ENCODE measurements at regions not wholly inside any gene's neighbourhood (a gene's known extent, or its start where the extent isn't known, plus 50 kb on each side); places are given as distances from the start of the nearest gene placed in this dataset.
A peak's percentile ranks its signal among the peaks of the same experiment; 100 is the strongest.

GRCh38 chr2:64300066-64300465 is 153.9 kb upstream of the LGALSL start:
- 75 to 97% methylated on average over 2 to 3 of the region's 3 CpGs for WGBS, 2 donors (ENCODE audit: low coverage in 1 of 2)
- intact Hi-C loops (cut with DNase I; ENCODE audit: low total_unique reads) (no loop called here), in situ Hi-C loops (cut with MboI; ENCODE audit: low pct_ligation_motif_present in 1 of 4, low pct_unique_long_range_greater_than_20kb in 1 of 4, low sequenced_read_pairs in 3 of 4) (loop anchor here in 1 of 4 donors (25.0 kb wide), 1 partner anchor 238 kb away; no protein-coding TSS in a partner anchor)
- no peaks in the 10 kb centered on the region for H3K27me3 ChIP-seq
- H3K4me1 ChIP-seq: no peaks in the 10 kb centered on the region
- no peak overlapping the region for H3K4me3 ChIP-seq
- H3K36me3 ChIP-seq: no peaks in the 10 kb centered on the region
- no peaks in the 10 kb centered on the region for H3K9me3 ChIP-seq
- TF ChIP-seq POLR2A (IDR thresholded peaks at IDR 0.05) (no peak), CTCF (IDR thresholded peaks at IDR 0.05) (no peak), EP300 (IDR thresholded peaks at IDR 0.05; ENCODE audit: low read depth) (no peak), POLR2AphosphoS5 (IDR thresholded peaks at IDR 0.05) (no peak)
- DNase-seq: no peak
- H3K27ac ChIP-seq: no peak overlapping the region

DNA sequence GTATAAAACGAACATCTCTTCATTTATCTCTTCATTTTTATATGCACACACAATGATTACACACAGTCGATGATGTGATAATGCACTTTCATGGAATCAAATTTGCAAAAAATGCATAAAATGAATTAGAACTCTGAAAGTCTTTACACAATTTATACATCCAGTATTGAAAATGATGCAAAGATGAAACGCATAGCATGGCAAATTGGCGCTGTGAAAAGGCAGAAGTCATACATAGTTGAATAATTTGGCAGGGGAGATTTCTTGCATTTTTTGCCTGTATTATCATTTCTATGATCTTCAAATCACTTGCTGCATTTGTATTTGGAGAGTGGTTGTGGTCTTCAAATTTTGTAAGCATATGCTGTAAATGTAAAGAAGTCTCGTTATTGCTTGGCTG is 150.7 kb upstream of the LGALSL start:
- Histone ChIP-seq H3K4me1 (no peaks in the 10 kb centered on the region), H3K9me3 (no peaks in the 10 kb centered on the region), H3K27me3 (no peaks in the 10 kb centered on the region), H3K36me3 (no peaks in the 10 kb centered on the region), H3K27ac (no peak overlapping the region), H3K4me3 (no peak overlapping the region)
- in situ Hi-C loops (cut with MboI; ENCODE audit: low pct_ligation_motif_present in 1 of 4, low pct_unique_long_range_greater_than_20kb in 1 of 4, low sequenced_read_pairs in 3 of 4): loop anchor here in 1 of 4 donors (25.0 kb wide), 1 partner anchor 241 kb away; no protein-coding TSS in a partner anchor
- TF ChIP-seq POLR2A (IDR thresholded peaks at IDR 0.05): no peak
- TF ChIP-seq CTCF (IDR thresholded peaks at IDR 0.05): no peak
- TF ChIP-seq POLR2AphosphoS5 (IDR thresholded peaks at IDR 0.05): no peak
- no peak for TF ChIP-seq EP300 (IDR thresholded peaks at IDR 0.05; ENCODE audit: low read depth)
- no peak for DNase-seq
- WGBS, 2 donors (ENCODE audit: low coverage in 1 of 2): 93 to 99% methylated on average over 5 of the region's 5 CpGs
- intact Hi-C loops (cut with DNase I; ENCODE audit: low total_unique reads): no loop called here

- no peaks in the 10 kb centered on the region for H3K9me3 ChIP-seq
- H3K36me3 ChIP-seq: no peaks in the 10 kb centered on the region
- H3K27ac ChIP-seq: no peak overlapping the region
- 80 to 84% methylated on average over 4 to 5 of the region's 5 CpGs for WGBS, 2 donors (ENCODE audit: low coverage in 1 of 2)
- in situ Hi-C loops (cut with MboI; ENCODE audit: low pct_ligation_motif_present in 1 of 4, low pct_unique_long_range_greater_than_20kb in 1 of 4, low sequenced_read_pairs in 3 of 4): loop anchor here in 1 of 4 donors (25.0 kb wide), 1 partner anchor 245 kb away; no protein-coding TSS in a partner anchor
- no peak overlapping the region for H3K4me3 ChIP-seq
- H3K27me3 ChIP-seq: no peaks in the 10 kb centered on the region
- DNase-seq: no peak
- intact Hi-C loops (cut with DNase I; ENCODE audit: low total_unique reads): no loop called here
- peaks cover 0 to 7% (median 4%) of the 10 kb centered on the region in 4 donors for H3K4me1 ChIP-seq
- TF ChIP-seq POLR2AphosphoS5 (IDR thresholded peaks at IDR 0.05) (no peak), POLR2A (IDR thresholded peaks at IDR 0.05) (no peak), EP300 (IDR thresholded peaks at IDR 0.05; ENCODE audit: low read depth) (no peak), CTCF (IDR thresholded peaks at IDR 0.05) (no peak)
These were observed 146.5 kb upstream of the LGALSL start for GRCh38 chr2:64307421-64307820.

- Histone ChIP-seq H3K27ac (peak overlapping the region in 3 of 4 donors; percentile 5 to 60 (median 53)), H3K36me3 (no peaks in the 10 kb centered on the region), H3K27me3 (no peaks in the 10 kb centered on the region), H3K4me1 (peaks cover 0 to 15% (median 7%) of the 10 kb centered on the region in 4 donors), H3K4me3 (no peak overlapping the region), H3K9me3 (no peaks in the 10 kb centered on the region)
- in situ Hi-C loops (cut with MboI; ENCODE audit: low pct_ligation_motif_present in 1 of 4, low pct_unique_long_range_greater_than_20kb in 1 of 4, low sequenced_read_pairs in 3 of 4) (loop anchor here in 1 of 4 donors (25.0 kb wide), 1 partner anchor 249 kb away; no protein-coding TSS in a partner anchor), intact Hi-C loops (cut with DNase I; ENCODE audit: low total_unique reads) (no loop called here)
- DNase-seq: no peak
- TF ChIP-seq CTCF (IDR thresholded peaks at IDR 0.05) (no peak), POLR2A (IDR thresholded peaks at IDR 0.05) (no peak), EP300 (IDR thresholded peaks at IDR 0.05; ENCODE audit: low read depth) (no peak), POLR2AphosphoS5 (IDR thresholded peaks at IDR 0.05) (no peak)
- 86 to 90% methylated on average over 1 to 17 of the region's 17 CpGs for WGBS, 2 donors (ENCODE audit: low coverage in 1 of 2)
These were observed 142.6 kb upstream of the LGALSL start for GRCh38 chr2:64311191-64311910.
